Stimulated activated CD8-positive, alpha-beta memory T cell treated with anti-CD3 and anti-CD28 coated beads, Interleukin-15, amount 100 ng/mL, for 24 hours (primary cell): ENCODE measurements at regions not wholly inside any gene's neighbourhood (a gene's known extent, or its start where the extent isn't known, plus 50 kb on each side); places are given as distances from the start of the nearest gene placed in this dataset.
"Not testable (repeated sequence)": the region's sequence is repeated elsewhere in the genome, so short reads cannot be mapped to it uniquely, and the experiment has no call there.

Experiments
- DNase-seq: peaks from one replicate; pipeline ENCODE4 v3.0.0-alpha.2; 2020; ENCODE audit warnings: low read depth

GRCh38 chr6:120930500-120930899 lies 403.8 kb downstream of the TBC1D32 start:
- not testable (repeated sequence) for DNase-seq

- DNase-seq = no peak
These were observed 410.1 kb downstream of the TBC1D32 start for GRCh38 chr6:120924214-120924613.

GRCh38 chr6:120918137-120918536 lies 416.1 kb downstream of the TBC1D32 start:
- no peak for DNase-seq

DNA sequence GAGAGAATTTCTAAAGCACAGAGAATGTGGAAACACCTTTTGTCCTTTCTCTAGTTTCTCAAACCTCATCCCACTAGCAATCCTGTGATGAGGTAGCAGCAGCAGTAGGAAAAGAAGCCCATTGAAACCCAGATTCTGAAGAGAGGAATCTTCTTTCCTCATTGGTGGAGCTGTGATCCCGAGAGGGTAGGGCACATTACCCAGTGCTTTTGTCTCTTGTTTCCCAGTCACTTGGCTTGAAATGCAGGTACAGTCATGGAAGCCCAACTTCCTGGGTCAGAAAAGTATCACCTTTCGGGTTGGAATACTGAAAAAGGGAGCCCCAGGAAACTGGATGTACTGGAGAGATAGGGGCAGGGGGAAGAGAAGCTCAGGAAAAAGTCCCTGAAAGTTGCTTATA lies 417.4 kb downstream of the TBC1D32 start:
- no peak for DNase-seq

- DNase-seq = no peak
These were observed 420.8 kb downstream of the TBC1D32 start for GRCh38 chr6:120913486-120913885.

DNA sequence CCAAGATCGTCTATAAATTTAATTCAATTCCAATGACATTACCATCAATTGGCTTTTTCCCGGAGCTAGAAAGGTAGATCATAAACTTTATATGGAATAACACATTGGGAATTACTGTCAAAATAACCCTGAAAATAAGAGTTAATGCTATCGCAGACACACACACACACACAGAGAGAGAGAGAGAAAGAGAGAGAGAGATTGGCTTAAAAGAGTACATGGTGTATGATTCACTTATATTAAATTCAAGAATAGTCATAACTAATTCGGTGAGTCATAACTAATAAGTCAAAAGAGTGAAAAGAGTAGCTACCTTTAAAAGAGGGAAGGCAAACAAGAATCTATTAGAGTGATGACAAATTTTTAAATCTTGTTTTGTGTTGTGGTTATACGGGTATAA lies 425.5 kb downstream of the TBC1D32 start:
- DNase-seq = no peak

- no peak for DNase-seq
These were observed 430.4 kb downstream of the TBC1D32 start for GRCh38 chr6:120903836-120904235.

DNA sequence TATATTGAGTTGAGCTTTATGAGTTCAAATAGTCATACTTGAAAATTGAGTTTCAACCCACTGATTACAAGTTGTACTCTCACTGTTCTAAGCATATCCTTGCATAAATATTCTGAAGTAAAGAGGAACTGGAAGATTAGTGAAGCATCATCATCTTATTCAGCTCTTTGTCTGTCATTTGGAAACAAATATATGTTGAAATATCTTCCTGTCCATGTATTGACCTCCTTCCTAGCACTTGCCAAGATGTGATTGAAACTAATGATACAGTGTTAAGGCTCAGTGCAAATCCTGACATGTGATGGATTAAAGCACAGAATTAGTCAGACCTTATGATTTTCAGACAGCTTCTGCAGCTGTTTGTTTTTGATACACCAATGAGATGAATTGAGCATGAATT lies 434.3 kb downstream of the TBC1D32 start:
- no peak for DNase-seq

DNA sequence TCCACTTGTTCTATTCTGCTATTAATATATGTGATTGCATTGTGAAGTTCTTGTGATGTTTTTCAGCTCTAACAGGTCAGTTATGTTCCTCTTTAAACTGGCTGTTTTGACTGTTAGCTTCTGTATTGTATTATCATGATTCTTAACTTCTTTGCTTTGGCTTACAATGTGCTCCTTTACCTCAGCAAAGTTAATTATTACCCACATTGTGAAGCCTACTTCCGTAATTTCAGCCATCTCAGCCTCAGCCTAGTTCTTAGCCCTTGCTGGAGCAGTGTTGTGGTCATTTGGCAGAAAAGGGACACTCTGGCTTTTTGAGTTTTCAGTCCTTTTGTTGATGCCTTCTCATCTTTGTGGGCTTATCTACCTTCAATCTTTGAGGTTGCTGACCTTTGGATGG lies 440.2 kb downstream of the TBC1D32 start:
- no peak for DNase-seq

- no peak for DNase-seq
These were observed 457.3 kb downstream of the TBC1D32 start for GRCh38 chr6:120876931-120877330.

- DNase-seq = no peak
These were observed 457.9 kb downstream of the TBC1D32 start for GRCh38 chr6:120876424-120876823.

GRCh38 chr6:120875900-120876299 lies 458.4 kb downstream of the TBC1D32 start:
- no peak for DNase-seq

DNA sequence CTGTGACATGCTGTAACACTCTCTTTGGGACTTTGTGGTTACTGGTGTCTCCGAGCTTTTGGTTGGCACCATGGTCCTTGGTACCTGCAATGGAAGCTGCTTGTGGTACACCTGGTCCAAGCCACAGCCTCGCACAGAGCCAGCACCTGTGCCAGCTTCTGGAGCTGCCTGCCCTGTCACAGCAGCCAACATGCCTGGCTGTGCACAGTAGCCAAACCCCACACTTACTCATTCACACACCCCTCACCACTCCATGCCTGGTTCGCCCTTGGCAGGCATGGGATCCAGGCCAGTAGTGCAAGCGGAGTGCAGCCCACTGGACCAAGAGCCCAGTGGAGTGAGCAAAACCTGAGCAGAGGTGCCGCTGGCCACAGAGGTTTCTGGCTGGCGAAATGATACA lies 459.9 kb downstream of the TBC1D32 start:
- no peak for DNase-seq

DNA sequence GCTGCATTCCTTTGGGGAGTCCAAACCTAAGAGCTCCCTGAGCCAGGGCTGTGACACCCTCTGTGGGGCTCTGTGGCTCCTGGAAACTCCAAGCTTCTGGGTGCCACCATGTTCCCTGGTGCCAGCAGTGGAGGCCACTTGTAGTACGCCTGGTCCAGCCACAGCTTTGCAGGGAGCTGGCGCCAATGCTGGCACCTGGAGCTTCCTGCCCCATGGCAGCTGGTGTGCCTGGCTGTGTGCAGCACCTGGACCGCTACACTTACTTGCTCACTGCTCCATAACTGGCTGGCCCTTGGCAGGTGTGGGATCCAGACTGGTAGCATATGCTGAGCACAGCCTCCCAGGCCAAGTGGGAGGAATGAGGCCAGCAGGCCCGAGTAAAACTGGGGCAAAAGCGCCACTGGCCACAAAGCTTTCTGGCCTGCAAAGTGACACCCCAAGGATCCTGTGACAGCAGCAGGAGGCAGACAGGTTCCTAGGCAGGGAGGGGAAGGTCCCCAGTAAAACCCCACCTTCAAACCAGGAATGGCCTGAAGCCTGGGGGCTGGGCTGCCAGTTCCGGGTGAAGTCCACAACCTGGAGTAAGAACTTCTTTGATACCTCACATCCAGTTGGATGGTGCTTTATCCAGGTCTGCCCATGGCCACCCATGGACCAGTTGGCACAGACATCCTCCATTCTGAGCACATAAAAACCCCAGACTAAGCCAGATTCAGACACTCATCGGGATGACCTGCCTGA lies 461.0 kb downstream of the TBC1D32 start:
- no peak for DNase-seq

GRCh38 chr6:120872262-120872578 lies 462.1 kb downstream of the TBC1D32 start:
- no peak for DNase-seq

DNA sequence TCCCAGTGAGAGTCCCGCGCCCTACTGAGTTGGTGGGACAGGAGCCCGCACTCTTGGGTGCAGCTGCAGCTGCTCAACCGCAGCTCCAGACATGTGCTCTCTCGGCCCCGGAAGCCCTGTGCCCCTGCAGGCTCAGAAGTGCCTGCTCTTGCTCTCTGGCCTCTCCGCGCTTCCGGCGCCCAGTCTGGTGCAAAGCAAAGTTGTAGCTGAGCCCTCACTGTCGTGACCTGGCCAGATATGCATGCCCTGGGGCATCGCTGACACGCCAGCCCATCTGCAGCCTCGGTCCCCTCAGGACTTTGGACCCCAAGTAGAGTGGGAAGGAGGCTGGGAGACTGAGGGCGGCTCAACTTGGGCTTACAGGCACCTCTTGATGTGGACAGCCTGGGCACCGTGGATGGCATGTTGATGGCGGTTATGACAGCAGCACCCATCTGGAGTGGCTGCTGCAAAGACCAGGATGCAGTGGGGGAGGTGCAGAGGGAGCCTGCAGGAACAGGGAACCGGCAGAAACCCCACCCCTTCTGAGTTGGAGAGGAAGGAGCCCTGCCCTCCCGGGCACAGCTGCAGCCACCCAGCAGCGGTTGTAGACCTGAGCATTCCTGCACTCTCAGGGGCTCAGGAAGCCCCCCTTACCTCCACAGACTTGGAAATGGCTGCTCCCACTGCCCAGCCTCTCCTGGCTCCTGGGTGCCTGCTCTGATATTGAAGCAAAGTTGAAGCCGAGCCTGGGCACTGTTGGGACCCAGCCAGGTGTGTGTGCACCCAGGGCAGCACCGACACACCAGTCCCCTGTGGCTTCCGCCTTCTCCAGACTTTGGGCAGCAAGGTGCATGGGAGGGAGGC lies 462.6 kb downstream of the TBC1D32 start:
- no peak for DNase-seq

GRCh38 chr6:120869397-120869796 lies 464.9 kb downstream of the TBC1D32 start:
- no peak for DNase-seq

DNA sequence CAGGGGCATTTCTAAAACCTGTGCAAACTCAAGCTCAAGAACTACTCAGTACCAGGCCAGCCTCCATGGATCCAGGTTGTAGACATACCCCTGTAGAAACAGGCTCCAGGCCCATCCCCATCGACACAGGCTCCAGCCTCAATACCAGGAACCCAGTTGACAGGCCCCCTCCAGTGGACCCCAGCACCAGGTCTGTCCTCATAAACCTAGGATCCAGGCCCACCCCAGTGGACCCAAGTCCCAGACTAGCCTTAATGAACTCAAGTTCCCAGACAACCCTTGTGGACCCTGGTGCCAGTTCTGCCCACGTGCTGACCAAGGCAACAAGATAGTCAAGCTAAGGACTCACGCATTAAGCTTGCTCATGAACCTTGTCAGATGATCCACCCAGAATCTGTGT lies 476.9 kb downstream of the TBC1D32 start:
- DNase-seq = no peak

DNA sequence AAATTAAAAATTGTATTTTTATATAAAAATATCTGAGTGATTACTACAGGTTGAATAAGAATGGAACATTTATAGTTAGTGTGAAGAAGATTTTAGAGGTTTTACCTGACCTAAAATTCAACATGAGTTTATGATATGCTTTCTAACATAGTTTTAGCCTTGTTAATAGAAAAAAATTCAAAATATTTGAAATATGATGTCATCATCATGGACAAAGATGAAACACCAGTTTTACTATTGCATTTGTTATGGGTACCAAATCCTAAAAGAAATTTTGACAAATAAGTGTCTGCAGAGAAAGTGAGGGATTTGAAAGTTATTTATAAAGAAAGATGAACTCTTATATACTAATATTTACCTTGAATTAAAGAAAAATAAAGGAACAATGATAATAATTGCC lies 479.7 kb downstream of the TBC1D32 start:
- DNase-seq = no peak

DNA sequence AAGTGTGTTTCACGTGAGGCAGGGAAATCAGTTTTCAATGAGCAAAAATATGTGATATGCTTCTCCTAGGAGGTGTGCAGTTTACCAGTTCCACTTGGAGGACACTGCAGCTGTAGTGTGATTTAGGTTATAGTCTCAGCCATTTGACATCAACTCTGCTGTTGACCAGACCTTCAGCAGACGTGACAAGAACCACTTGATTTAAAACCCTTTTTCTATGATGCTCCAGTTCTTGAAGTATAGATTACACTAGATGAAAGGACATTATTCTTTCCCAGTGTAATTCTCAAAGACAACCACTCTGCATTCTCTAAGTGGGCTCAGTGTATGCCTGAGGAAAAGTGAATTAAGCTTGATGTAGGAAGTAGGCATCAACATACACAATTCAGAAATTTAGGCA lies 480.8 kb downstream of the TBC1D32 start:
- DNase-seq = no peak

- DNase-seq = no peak
These were observed 481.9 kb downstream of the TBC1D32 start for GRCh38 chr6:120852293-120852849.

GRCh38 chr6:120826253-120826652 lies 508.0 kb downstream of the TBC1D32 start:
- no peak for DNase-seq

GRCh38 chr6:120816794-120817193 lies 517.5 kb downstream of the TBC1D32 start:
- DNase-seq = no peak
